Parathyroid adenoma (tissue), 2 donors: ENCODE measurements at regions not wholly inside any gene's neighbourhood (a gene's known extent, or its start where the extent isn't known, plus 50 kb on each side); places are given as distances from the start of the nearest gene placed in this dataset.
"Not testable (repeated sequence)": the region's sequence is repeated elsewhere in the genome, so short reads cannot be mapped to it uniquely, and the experiment has no call there.

Source experiments
- H2AFZ ChIP-seq: fragments of 300-600 bp; sonication (generic); one replicate; pipeline ENCODE4 v1.7.0; 2017; ENCODE audit warnings: antibody characterized with exemption, mild to moderate bottlenecking
- H3K27ac ChIP-seq: fragments of 300-600 bp; sonication (generic); one replicate; pipeline ENCODE4 v1.7.0; 2017
- H3K27me3 ChIP-seq: fragments of 300-600 bp; sonication (generic); one replicate; pipeline ENCODE4 v1.7.0; 2017; ENCODE audit warnings: low read length; ENCODE audit not compliant: control insufficient read depth, insufficient read depth
- H3K36me3 ChIP-seq: fragments of 300-600 bp; sonication (generic); one replicate; pipeline ENCODE4 v1.7.0; 2017; ENCODE audit warnings: low read length; ENCODE audit not compliant: control insufficient read depth, insufficient read depth
- H3K4me1 ChIP-seq: fragments of 300-600 bp; sonication (generic); one replicate; pipeline ENCODE4 v1.7.0; 2017; ENCODE audit warnings: control low read depth
- H3K4me2 ChIP-seq: fragments of 300-600 bp; sonication (generic); one replicate; pipeline ENCODE4 v1.7.0; 2017; ENCODE audit warnings: low read length
- H3K4me3 ChIP-seq: fragments of 300-600 bp; sonication (generic); one replicate; pipeline ENCODE4 v1.7.0; 2017; ENCODE audit warnings: low read depth, low read length
- H3K79me2 ChIP-seq: fragments of 300-600 bp; sonication (generic); one replicate; pipeline ENCODE4 v1.7.0; 2017; ENCODE audit warnings: control low read depth
- H3K9ac ChIP-seq: fragments of 300-600 bp; sonication (generic); one replicate; pipeline ENCODE4 v1.7.0; 2017; ENCODE audit warnings: mild to moderate bottlenecking
- H3K9me3 ChIP-seq: fragments of 300-600 bp; sonication (generic); one replicate; pipeline ENCODE4 v1.7.0; 2017; ENCODE audit warnings: low read length; ENCODE audit not compliant: control insufficient read depth
- CTCF ChIP-seq: fragments of 300-600 bp; sonication (generic); IDR thresholded peaks from one replicate; pipeline ENCODE4 v1.7.0; 2017; ENCODE audit warnings: antibody characterized with exemption, mild to moderate bottlenecking
- donor health status: primary hyperparathyroidism.

GRCh38 chr4:150018257-150018656, 60.0 kb upstream of the DCLK2 start:
- Histone ChIP-seq H2AFZ (no peak overlapping the region), H3K4me1 (no peaks in the 10 kb centered on the region), H3K4me3 (no peak overlapping the region), H3K4me2 (no peak overlapping the region), H3K9me3 (no peaks in the 10 kb centered on the region), H3K9ac (no peak overlapping the region), H3K27me3 (no peaks in the 10 kb centered on the region), H3K36me3 (no peaks in the 10 kb centered on the region), H3K27ac (no peak overlapping the region), H3K79me2 (no peaks in the 10 kb centered on the region)
- TF ChIP-seq CTCF, result no peak

- Histone ChIP-seq H3K79me2 (no peaks in the 10 kb centered on the region), H3K4me1 (no peaks in the 10 kb centered on the region), H3K27me3 (no peaks in the 10 kb centered on the region), H2AFZ (no peak overlapping the region), H3K9ac (no peak overlapping the region), H3K4me2 (no peak overlapping the region), H3K9me3 (no peaks in the 10 kb centered on the region), H3K36me3 (no peaks in the 10 kb centered on the region), H3K27ac (no peak overlapping the region), H3K4me3 (no peak overlapping the region)
- TF ChIP-seq CTCF, result no peak
Measured at GRCh38 chr4:150021483-150021882, 56.8 kb upstream of the DCLK2 start.

GRCh38 chr4:150023489-150023888, 54.8 kb upstream of the DCLK2 start:
- Histone ChIP-seq H3K4me2 (no peak overlapping the region), H3K36me3 (no peaks in the 10 kb centered on the region), H3K9ac (no peak overlapping the region), H3K79me2 (no peaks in the 10 kb centered on the region), H3K4me1 (no peaks in the 10 kb centered on the region), H2AFZ (no peak overlapping the region), H3K27ac (no peak overlapping the region), H3K9me3 (no peaks in the 10 kb centered on the region), H3K4me3 (no peak overlapping the region), H3K27me3 (no peaks in the 10 kb centered on the region)
- no peak for TF ChIP-seq CTCF

- not testable (repeated sequence) for H2AFZ ChIP-seq, H3K27ac ChIP-seq, H3K36me3 ChIP-seq, H3K4me2 ChIP-seq, H3K4me1 ChIP-seq, H3K9me3 ChIP-seq, H3K9ac ChIP-seq, H3K4me3 ChIP-seq, H3K27me3 ChIP-seq, H3K79me2 ChIP-seq
Measured at GRCh38 chr4:150026987-150027386, 51.3 kb upstream of the DCLK2 start.
